Amygdala (tissue), 56 donors: ENCODE measurements at regions not wholly inside any gene's neighbourhood (a gene's known extent, or its start where the extent isn't known, plus 50 kb on each side); places are given as distances from the start of the nearest gene placed in this dataset.
"Not testable (repeated sequence)": the region's sequence is repeated elsewhere in the genome, so short reads cannot be mapped to it uniquely, and the experiment has no call there.

ENCODE experiments used
- DNase-seq, 56 donors: peaks; one replicate each; lab custom pipeline; 2025; lab: John Stamatoyannopoulos, UW

GRCh38 chr5:125659316-125660023 lies 763.7 kb upstream of the GRAMD2B start:
- no peak for DNase-seq

- DNase-seq, result no peak
Observed at GRCh38 chr5:125660231-125660895, 762.8 kb upstream of the GRAMD2B start.

GRCh38 chr5:125661584-125661983 lies 761.6 kb upstream of the GRAMD2B start:
- no peak for DNase-seq

- DNase-seq, result no peak
Observed at GRCh38 chr5:125668884-125669283, 754.3 kb upstream of the GRAMD2B start.

DNA sequence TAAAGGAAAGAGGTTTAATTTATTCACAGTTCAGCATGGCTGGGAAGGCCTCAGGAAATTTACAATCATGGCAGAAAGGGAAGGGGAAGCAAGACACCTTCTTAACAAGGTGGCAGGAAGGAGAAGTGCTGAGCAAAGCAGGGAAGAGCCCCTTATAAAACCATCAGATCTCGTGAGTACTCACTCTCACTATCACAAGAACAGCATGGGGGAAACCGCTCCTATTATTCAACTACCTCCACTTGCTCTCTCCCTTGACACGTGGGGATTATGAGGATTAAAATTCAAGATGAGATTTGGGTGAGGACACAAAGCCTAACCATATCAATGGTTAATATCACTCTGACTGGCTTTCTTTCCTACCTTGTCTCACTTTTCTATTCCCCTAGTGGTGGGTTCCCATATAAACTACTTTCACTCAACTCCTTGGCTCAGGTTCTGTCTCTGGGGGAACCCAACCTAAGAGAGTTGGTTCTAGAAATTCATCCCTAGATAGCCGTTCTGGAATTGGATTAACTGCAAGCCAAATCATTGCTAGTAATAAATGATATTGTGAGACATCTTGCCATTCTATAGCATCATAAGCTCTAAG lies 749.8 kb upstream of the GRAMD2B start:
- DNase-seq, result no peak

DNA sequence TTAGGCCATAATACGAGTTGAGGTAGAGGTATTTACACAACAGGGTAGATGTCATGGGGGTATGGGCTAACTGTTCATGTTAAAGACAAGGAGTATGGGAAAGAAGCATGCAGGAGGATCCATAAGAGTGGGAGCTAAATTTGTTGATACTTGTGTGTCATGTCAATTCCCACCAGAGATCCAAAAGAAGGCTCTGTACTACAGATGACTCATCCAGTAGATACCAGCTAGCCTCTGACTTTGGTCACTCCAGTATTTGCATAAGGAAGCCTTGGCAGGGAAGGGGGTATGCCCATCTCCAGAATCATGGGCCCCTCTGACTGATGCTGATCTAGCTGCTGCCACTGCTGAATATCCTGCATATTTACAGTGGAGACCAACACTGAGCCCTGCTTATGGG lies 743.7 kb upstream of the GRAMD2B start:
- DNase-seq, result no peak

GRCh38 chr5:125683669-125684068 lies 739.5 kb upstream of the GRAMD2B start:
- DNase-seq, result no peak

DNA sequence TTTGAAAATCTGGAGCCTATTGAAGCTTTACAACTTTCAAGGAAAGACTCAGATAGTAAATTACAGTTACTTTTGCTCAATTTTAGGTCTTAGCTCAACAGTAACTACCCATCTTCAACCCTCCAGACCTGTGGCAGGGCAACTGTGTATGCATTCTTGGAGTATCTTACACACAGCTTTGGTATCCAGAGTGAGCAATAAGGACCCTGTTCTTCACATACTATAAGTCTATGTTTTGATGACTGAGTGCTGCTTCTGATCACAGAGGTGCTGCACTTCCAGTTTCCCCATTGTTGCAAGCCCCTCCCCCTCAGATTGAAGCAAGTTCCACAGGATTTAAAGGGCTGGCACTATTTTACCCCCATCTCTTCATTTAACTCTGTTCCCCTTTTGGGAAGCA lies 737.4 kb upstream of the GRAMD2B start:
- no peak for DNase-seq

- DNase-seq, result not testable (repeated sequence)
Observed at GRCh38 chr5:125691738-125692530, 731.3 kb upstream of the GRAMD2B start.

GRCh38 chr5:125695996-125696655 lies 727.1 kb upstream of the GRAMD2B start:
- no peak for DNase-seq

DNA sequence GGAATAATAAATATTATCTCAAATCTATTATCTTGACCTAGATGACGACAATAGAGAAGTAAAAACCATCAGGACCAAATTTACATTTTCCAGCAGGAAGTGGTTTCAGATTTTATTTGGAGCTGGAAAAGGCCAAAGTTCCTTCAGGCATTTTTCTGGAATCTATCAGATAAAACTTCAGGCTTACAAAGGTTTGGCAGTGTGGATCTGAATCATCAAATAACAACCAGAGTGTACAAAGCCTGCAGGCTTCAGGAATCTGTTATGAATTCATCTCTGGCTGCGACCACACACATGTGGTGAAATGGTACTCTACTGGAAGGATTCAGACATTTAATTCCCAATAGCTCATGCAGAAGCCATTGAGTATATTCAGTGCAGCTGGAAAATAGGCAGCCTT lies 726.4 kb upstream of the GRAMD2B start:
- DNase-seq, result no peak

DNA sequence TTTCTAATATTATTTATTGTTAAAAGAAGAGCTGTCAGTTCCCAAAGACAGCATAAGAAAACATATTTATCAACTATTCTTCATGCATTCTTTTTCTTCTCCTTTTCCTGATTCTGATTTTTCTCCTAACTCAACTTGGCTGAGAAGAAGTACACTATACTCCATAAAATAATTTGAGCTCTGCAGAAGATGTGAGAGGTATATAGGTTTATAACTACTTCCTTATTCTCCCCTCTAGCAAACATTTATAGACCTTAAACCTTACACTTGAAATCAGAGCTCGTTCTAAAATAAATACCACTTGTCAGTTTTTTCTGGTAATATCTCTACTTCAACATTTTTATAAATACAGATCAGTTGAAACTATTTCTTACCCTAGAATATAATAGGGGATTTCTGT lies 724.8 kb upstream of the GRAMD2B start:
- no peak for DNase-seq

DNA sequence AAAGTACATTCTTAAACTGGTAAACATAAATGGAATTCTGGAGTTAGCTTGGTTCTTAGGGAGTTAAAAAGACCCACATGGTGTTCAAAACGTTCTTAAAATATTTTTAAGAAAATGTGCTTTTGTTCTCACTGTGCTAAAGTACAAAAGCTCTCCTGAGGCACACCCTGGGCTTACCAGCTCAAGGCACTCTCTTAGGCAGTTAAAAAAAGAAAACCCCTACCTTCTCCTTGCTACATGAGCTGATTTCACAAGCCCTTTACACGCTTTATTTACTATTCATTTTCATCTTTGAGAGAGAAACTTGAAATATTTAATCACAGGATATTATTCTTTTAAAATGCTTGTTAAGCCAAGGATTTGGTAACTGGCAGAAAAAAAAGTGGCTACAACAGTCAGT lies 723.3 kb upstream of the GRAMD2B start:
- DNase-seq, result no peak

GRCh38 chr5:125700380-125700861 lies 722.8 kb upstream of the GRAMD2B start:
- peak in 1 of 56 donors; percentile 1 for DNase-seq

DNA sequence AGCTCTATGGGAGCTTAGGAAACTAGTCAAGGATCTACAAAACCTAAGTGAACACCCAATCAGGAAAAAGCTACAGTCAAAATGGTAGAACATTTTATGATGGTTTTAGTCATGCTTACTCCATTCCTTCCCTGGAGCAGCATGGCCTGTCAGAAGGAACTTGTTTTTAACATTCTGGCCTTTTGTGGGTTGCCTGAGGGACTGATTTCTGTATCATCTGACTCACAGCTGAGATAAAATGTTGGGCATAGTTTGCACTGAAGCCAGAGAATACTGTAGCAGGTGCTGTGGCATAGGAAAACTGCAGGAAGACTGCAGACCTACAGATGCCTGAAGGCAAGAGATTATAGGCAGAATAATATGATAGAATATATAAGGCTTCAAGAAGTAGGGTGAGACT lies 719.6 kb upstream of the GRAMD2B start:
- DNase-seq, result no peak

DNA sequence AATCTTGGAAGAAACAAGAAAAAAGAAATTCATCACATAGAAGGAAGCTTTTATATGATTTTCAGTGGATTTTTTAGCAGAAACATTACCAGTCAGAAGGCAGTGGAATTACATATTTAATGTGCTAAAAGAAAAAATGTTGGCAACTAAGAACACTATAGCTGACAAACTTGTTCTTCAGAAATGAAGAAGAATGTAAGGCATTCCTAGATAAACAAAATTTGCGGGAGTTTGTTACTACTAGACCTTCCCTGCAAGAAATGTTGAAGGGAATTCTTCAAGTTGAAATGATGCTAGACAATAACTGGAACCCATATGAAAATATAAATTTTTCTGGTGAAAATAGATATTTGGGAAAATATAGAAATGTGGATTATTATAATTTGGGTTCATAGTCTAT lies 718.3 kb upstream of the GRAMD2B start:
- no peak for DNase-seq

DNA sequence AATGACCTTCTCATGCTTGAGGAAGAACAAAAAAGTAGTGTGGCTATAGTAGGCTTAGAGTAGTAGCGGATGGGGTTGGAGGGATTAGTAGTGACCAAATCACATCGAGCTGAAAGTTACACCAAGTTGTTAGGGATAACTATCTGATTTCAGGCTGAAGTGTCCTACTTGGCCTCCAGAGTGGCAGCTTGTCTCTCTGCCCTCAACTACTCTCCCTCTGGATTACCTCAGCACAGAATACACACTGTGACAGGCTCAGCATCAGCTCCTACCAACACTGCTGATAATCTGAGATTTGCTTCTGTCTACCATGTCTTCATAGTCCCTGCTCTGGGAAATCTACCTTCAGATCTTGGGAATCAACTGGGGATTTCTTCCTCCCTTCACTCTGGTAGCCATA lies 714.6 kb upstream of the GRAMD2B start:
- no peak for DNase-seq

GRCh38 chr5:125710745-125711144 lies 712.5 kb upstream of the GRAMD2B start:
- DNase-seq, result no peak

- DNase-seq, result no peak
Observed at GRCh38 chr5:125712397-125712796, 710.8 kb upstream of the GRAMD2B start.

GRCh38 chr5:125713109-125713805 lies 710.0 kb upstream of the GRAMD2B start:
- no peak for DNase-seq
